Kidney epithelial cell (primary cell): ENCODE measurements at regions not wholly inside any gene's neighbourhood (a gene's known extent, or its start where the extent isn't known, plus 50 kb on each side); places are given as distances from the start of the nearest gene placed in this dataset.

Experiments
- DNase-seq: peaks from one replicate; pipeline ENCODE4 v3.0.0-alpha.2; 2010; ENCODE audit warnings: low read depth
- H3K27me3 ChIP-seq: 2 replicates; pipeline ENCODE4 v1.6.0; 2011; ENCODE audit warnings: low read length; ENCODE audit not compliant: control insufficient read depth, insufficient read depth
- H3K36me3 ChIP-seq: 2 replicates; pipeline ENCODE4 v1.5.1; 2011; ENCODE audit warnings: low read length; ENCODE audit not compliant: control insufficient read depth, insufficient read depth
- H3K4me3 ChIP-seq: 2 replicates; pipeline ENCODE4 v1.5.1; 2011; ENCODE audit warnings: low read depth, mild to moderate bottlenecking, control low read depth, low read length
- TF ChIP-seq, protein P1 (sequence below): IDR thresholded peaks from 2 replicates; pipeline ENCODE4 v1.5.1; 2011; ENCODE audit warnings: mild to moderate bottlenecking, moderate library complexity, low read length, control low read depth, inconsistent platforms; ENCODE audit not compliant: insufficient read depth, poor library complexity, severe bottlenecking

DNA sequence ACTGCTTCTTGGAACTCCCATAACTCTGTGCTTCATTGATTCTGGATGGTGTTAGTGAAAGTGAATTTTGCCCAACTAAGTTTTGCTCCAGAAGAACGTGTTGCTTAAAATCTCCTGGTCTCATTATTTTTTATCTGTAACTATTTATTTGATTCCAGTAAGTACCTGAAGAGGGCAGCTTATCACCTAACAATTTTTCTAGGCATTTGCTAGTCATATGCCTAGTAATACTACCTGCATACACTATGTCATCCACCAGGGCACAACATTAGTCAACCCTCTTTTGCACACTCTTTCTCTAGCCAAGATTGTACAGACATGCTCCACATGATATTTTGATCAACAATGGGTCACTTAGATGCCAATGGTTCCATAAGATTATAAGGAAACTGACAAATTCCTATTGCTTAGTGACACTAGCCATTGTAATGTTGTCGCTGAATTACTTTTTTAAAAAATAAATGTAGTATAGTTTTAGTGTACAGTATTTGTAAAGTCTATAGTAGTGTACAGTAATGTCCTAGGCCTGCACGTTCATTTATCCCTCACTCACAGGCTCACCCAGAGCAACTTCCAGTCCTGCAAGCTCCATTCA, 499.9 kb upstream of the AADAT start:
- Histone ChIP-seq H3K27me3 (no peaks in the 10 kb centered on the region), H3K4me3 (no peak overlapping the region), H3K36me3 (no peaks in the 10 kb centered on the region)
- peak; percentile 4 for DNase-seq
- TF ChIP-seq, protein P1, sequence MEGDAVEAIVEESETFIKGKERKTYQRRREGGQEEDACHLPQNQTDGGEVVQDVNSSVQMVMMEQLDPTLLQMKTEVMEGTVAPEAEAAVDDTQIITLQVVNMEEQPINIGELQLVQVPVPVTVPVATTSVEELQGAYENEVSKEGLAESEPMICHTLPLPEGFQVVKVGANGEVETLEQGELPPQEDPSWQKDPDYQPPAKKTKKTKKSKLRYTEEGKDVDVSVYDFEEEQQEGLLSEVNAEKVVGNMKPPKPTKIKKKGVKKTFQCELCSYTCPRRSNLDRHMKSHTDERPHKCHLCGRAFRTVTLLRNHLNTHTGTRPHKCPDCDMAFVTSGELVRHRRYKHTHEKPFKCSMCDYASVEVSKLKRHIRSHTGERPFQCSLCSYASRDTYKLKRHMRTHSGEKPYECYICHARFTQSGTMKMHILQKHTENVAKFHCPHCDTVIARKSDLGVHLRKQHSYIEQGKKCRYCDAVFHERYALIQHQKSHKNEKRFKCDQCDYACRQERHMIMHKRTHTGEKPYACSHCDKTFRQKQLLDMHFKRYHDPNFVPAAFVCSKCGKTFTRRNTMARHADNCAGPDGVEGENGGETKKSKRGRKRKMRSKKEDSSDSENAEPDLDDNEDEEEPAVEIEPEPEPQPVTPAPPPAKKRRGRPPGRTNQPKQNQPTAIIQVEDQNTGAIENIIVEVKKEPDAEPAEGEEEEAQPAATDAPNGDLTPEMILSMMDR = peak; percentile 40

DNA sequence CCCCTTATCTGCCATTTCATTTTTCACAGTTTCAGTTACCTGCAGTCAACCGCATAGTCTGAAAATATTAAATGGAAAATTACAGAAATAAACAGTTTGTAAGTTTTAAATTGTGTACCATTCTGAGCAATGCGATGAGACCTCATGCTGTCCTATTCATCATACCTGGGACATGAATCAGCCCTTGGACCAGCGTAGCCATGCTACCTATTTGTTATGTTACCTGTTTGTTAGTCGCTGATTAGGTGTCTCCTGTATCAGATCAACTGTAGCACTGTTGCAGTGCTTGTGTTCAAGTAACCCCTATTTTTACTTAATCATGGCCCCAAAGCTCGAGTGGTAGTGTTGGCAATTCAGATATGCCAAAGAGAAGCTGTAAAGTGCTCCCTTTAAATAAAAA, 492.2 kb upstream of the AADAT start:
- Histone ChIP-seq H3K27me3 (no peaks in the 10 kb centered on the region), H3K36me3 (no peaks in the 10 kb centered on the region), H3K4me3 (no peak overlapping the region)
- TF ChIP-seq, protein P1 = no peak
- no peak for DNase-seq

DNA sequence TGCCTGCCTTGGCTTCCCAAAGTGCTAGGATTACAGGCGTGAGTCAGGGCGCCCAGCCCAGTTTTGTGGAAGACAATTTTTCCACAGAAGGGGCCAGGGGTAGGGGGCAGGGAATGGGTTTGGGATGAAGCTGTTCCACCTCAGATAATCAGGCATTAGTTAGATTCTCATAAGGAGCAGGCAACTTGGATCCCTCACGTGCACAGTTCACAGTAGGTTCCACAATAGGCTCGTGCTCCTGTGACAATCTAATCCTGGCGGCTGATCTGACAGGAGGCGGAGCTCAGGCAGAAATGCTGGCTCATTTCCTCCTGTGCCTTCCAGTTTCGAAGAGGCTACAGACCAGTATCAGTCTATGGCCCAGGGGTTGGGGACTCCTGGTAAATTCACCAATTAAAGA, 491.6 kb upstream of the AADAT start:
- no peaks in the 10 kb centered on the region for H3K36me3 ChIP-seq
- no peak for DNase-seq
- H3K4me3 ChIP-seq = no peak overlapping the region
- TF ChIP-seq, protein P1 = no peak
- no peaks in the 10 kb centered on the region for H3K27me3 ChIP-seq

DNA sequence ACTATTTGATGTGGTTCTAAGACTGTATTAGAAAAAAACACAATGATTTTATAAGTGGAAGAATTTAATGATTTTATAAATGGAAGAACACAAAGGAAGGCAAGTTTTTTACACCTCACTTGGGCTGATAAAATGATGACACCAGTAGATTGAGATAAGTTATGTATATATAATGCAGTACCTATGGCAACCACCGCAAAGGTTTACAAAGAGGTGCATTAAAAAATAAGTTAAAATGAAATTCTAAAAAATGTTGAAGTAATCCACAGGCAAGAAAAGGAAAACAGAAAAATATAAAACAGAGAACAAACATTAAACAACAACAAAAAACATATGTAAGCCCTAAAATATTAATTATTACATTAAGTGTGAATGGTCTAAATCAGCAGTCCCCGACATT, 490.9 kb upstream of the AADAT start:
- DNase-seq = no peak

DNA sequence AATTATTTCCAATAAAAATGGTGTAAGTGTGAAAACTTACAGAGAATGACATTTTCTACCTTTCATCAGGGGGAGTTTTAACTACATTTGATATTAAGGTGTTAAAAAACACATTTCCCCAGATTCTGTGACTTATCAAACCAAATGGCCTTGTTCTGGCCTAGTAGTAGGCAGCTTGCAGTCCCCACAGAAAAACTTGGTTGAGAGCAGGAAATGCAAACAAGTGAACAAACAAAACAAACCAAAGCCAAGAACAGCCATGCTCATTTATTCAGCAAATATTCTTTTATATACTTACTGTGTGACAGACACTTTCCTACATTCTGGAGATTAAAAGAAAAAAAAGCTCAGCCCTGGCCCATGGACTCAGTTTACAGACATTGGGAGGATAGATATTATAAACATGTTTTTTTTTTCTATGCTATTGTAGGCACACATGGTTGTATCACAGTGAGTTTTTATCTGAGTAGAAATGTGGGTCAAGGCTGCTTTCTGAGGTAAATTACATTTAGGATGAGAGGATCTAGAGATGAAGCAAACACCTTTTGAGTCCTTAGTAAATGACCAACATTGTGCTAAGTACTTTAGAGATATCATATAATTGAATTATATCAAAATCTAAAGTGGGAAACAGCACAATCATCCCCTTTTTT, 449.2 kb upstream of the AADAT start:
- DNase-seq = no peak
- H3K27me3 ChIP-seq = no peaks in the 10 kb centered on the region
- no peak overlapping the region for H3K4me3 ChIP-seq
- TF ChIP-seq, protein P1 = no peak
- no peaks in the 10 kb centered on the region for H3K36me3 ChIP-seq

More for the DNA sequence above, 490.9 kb upstream of the AADAT start:
- no peak overlapping the region for H3K4me3 ChIP-seq
- no peaks in the 10 kb centered on the region for H3K36me3 ChIP-seq
- TF ChIP-seq, protein P1 = no peak
- no peaks in the 10 kb centered on the region for H3K27me3 ChIP-seq
